OCI-LY3 (cell line): ENCODE measurements at regions not wholly inside any gene's neighbourhood (a gene's known extent, or its start where the extent isn't known, plus 50 kb on each side); places are given as distances from the start of the nearest gene placed in this dataset.
"Not testable (repeated sequence)": the region's sequence is repeated elsewhere in the genome, so short reads cannot be mapped to it uniquely, and the experiment has no call there.

ENCODE experiments used
- H2AFZ ChIP-seq: fragments of 200-600, 300-600 bp; shearing (Covaris generic); 2 replicates; pipeline ENCODE4 v1.6.0; 2014; ENCODE audit warnings: antibody characterized with exemption, low read depth, low read length
- H3K27ac ChIP-seq: fragments of 200-600, 300-600 bp; sonication (generic); 2 replicates; pipeline ENCODE4 v1.5.1; 2014; ENCODE audit warnings: mild to moderate bottlenecking, low read length, moderate library complexity, mixed read lengths
- H3K27me3 ChIP-seq: fragments of 200-600, 300-600 bp; sonication (generic); 2 replicates; pipeline ENCODE4 v1.6.1; 2014; ENCODE audit warnings: low read depth, low read length, mixed read lengths
- H3K36me3 ChIP-seq: fragments of 200-600, 300-600 bp; sonication (generic); replicated peaks from 2 replicates; pipeline ENCODE3; 2014; ENCODE audit warnings: low read depth, low read length, mixed read lengths
- H3K4me1 ChIP-seq: fragments of 300-600, 200-600 bp; sonication (generic); 2 replicates; pipeline ENCODE4 v1.6.1; 2014; ENCODE audit warnings: low read length, mixed read lengths
- H3K4me2 ChIP-seq: fragments of 200-600, 300-600 bp; sonication (generic); 2 replicates; pipeline ENCODE4 v1.6.1; 2014; ENCODE audit warnings: low read length, mixed read lengths
- H3K4me3 ChIP-seq: fragments of 300-600, 200-600 bp; sonication (generic); 2 replicates; pipeline ENCODE4 v1.5.1; 2014; ENCODE audit warnings: antibody characterized with exemption, mild to moderate bottlenecking, low read length, moderate library complexity
- H3K79me2 ChIP-seq: fragments of 300-600, 200-600 bp; shearing (Covaris generic); 2 replicates; pipeline ENCODE4 v1.6.1; 2014; ENCODE audit warnings: mild to moderate bottlenecking, low read length, mixed read lengths
- H3K9ac ChIP-seq: fragments of 300-600, 200-600 bp; shearing (Covaris generic); 2 replicates; pipeline ENCODE4 v1.6.0; 2014; ENCODE audit warnings: mild to moderate bottlenecking, low read length, moderate library complexity
- H3K9me3 ChIP-seq: fragments of 200-600, 300-600 bp; shearing (Covaris generic); 2 replicates; pipeline ENCODE4 v1.6.1; 2014; ENCODE audit warnings: low read length, mixed read lengths; ENCODE audit not compliant: insufficient read depth
- H4K20me1 ChIP-seq: fragments of 200-600, 300-600 bp; sonication (generic); 2 replicates; pipeline ENCODE4 v1.6.1; 2016; ENCODE audit warnings: low read length, mixed read lengths; ENCODE audit not compliant: insufficient read depth
- EZH2phosphoT487 ChIP-seq: fragments of 200-600 bp; shearing (Covaris generic); IDR thresholded peaks from 2 replicates; pipeline ENCODE4 v1.6.1; 2018; ENCODE audit warnings: antibody characterized with exemption, mixed run types, low read depth
- TF ChIP-seq, protein P1 (sequence below): fragments of 200-600, 300-600 bp; sonication (generic); IDR thresholded peaks from 2 replicates; pipeline ENCODE4 v1.5.1; 2014; ENCODE audit warnings: antibody characterized with exemption, low read length, low read depth

DNA sequence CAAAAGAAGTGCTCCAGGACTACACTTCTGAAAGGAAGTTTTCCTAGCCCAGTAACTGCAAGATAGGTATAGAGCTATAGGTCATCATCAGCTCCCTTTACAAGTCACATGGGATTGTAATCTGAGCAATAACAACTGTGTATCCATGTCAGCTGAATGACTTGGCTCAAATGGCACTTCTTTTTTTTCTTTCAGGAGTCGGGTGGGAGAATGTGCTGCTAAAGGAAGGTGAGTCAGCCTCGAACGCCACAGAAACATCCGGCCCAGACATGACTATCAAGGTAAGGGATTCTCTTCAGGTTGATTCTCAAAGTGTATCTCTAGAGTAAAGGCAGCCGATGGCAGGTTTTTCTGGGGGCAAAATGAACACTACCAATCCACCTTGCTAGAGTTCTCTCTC lies 192.2 kb downstream of the C9orf152 start:
- no peak overlapping the region for H2AFZ ChIP-seq
- H3K27me3 ChIP-seq: no peaks in the 10 kb centered on the region
- H3K79me2 ChIP-seq: no peaks in the 10 kb centered on the region
- no peak overlapping the region for H3K4me3 ChIP-seq
- no peaks in the 10 kb centered on the region for H3K9me3 ChIP-seq
- H4K20me1 ChIP-seq: no peaks in the 10 kb centered on the region
- peaks cover 4% of the 10 kb centered on the region; the same call in 1 of the 2 replicates for H3K4me1 ChIP-seq
- H3K4me2 ChIP-seq: no peak overlapping the region
- no peak overlapping the region for H3K27ac ChIP-seq
- H3K9ac ChIP-seq: no peak overlapping the region
- TF ChIP-seq, protein P1, sequence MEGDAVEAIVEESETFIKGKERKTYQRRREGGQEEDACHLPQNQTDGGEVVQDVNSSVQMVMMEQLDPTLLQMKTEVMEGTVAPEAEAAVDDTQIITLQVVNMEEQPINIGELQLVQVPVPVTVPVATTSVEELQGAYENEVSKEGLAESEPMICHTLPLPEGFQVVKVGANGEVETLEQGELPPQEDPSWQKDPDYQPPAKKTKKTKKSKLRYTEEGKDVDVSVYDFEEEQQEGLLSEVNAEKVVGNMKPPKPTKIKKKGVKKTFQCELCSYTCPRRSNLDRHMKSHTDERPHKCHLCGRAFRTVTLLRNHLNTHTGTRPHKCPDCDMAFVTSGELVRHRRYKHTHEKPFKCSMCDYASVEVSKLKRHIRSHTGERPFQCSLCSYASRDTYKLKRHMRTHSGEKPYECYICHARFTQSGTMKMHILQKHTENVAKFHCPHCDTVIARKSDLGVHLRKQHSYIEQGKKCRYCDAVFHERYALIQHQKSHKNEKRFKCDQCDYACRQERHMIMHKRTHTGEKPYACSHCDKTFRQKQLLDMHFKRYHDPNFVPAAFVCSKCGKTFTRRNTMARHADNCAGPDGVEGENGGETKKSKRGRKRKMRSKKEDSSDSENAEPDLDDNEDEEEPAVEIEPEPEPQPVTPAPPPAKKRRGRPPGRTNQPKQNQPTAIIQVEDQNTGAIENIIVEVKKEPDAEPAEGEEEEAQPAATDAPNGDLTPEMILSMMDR: no peak
- TF ChIP-seq EZH2phosphoT487: no peak
- H3K36me3 ChIP-seq: no peaks in the 10 kb centered on the region

DNA sequence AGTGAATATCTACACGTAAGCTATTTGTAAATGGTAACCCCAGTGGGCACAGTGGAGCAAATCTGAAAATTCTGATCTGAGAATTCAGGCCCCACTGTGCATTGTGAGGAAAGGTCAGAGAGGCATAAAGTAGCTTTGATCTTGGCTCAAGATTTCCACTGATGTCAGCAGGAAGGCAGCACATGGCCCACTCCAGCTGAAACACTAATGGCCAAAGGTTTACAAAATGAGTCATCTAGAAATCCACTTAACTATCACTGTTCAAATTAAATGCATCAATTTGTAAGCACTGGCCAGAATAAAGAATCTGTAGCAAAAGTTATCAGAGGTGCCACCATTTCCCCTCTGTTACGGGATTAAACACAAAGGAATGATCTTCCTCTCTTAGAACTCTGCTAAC lies 191.6 kb downstream of the C9orf152 start:
- TF ChIP-seq, protein P1: no peak
- TF ChIP-seq EZH2phosphoT487: no peak
- Histone ChIP-seq H3K79me2 (no peaks in the 10 kb centered on the region), H3K4me3 (no peak overlapping the region), H3K36me3 (no peaks in the 10 kb centered on the region), H3K4me2 (no peak overlapping the region), H3K4me1 (peaks cover 5% of the 10 kb centered on the region), H3K27ac (no peak overlapping the region), H3K27me3 (no peaks in the 10 kb centered on the region), H4K20me1 (no peaks in the 10 kb centered on the region), H2AFZ (no peak overlapping the region), H3K9ac (no peak overlapping the region), H3K9me3 (no peaks in the 10 kb centered on the region)

DNA sequence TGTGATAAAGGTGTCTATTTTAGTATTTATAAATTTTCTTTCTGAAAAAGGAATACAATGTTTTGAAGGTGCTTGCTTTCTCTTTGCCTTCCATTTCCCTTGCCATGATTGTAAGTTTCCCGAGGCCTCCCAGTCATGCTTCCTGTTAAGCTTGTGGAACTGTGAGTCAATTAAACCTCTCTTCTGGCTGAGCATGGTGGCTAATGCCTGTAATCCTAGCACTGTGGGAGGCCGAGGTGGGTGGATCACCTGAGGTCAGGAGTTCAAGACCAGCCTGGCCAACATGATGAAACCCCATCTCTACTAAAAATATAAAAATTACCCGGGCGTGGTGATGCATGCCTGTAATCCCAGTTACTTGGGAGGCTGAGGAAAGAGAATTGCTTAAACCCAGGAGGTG lies 187.7 kb downstream of the C9orf152 start:
- peaks cover 15% of the 10 kb centered on the region for H3K4me1 ChIP-seq
- not testable (repeated sequence) for H3K27me3 ChIP-seq, H3K27ac ChIP-seq, H3K4me2 ChIP-seq, H3K9me3 ChIP-seq, H4K20me1 ChIP-seq, H2AFZ ChIP-seq, H3K36me3 ChIP-seq, H3K4me3 ChIP-seq, H3K9ac ChIP-seq, H3K79me2 ChIP-seq

DNA sequence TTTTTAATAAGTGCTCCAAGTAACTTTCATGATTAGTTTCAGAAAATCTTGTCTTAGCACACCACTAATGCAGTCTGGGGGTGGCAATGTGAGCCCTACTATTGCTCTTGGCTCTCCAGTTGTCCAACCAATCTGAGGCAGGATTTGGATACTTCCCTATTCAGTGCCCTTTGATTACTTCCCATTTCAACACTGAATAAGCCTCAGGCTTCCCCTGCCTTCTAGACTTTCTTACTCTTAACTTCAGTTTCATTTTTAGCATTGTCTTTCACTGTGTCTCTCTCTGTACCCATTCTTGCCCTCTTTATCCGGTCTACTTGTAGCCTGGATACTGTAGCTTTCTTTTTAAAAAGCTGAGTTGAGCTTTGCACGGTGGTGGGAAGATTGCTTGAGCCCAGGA lies 186.1 kb downstream of the C9orf152 start:
- Histone ChIP-seq H3K79me2 (no peaks in the 10 kb centered on the region), H3K4me2 (peak overlapping the region; percentile 71), H3K4me1 (peaks cover 17% of the 10 kb centered on the region), H3K27ac (peak overlapping the region; percentile 47; the same call in 1 of the 2 replicates), H3K4me3 (peak overlapping the region; percentile 26; the same call in 1 of the 2 replicates), H3K27me3 (no peaks in the 10 kb centered on the region), H3K9ac (peak overlapping the region; percentile 25; the same call in 1 of the 2 replicates), H3K9me3 (no peaks in the 10 kb centered on the region), H2AFZ (peak overlapping the region; percentile 18; the same call in 1 of the 2 replicates), H3K36me3 (no peaks in the 10 kb centered on the region), H4K20me1 (no peaks in the 10 kb centered on the region)
- TF ChIP-seq, protein P1: no peak
- TF ChIP-seq EZH2phosphoT487: no peak

DNA sequence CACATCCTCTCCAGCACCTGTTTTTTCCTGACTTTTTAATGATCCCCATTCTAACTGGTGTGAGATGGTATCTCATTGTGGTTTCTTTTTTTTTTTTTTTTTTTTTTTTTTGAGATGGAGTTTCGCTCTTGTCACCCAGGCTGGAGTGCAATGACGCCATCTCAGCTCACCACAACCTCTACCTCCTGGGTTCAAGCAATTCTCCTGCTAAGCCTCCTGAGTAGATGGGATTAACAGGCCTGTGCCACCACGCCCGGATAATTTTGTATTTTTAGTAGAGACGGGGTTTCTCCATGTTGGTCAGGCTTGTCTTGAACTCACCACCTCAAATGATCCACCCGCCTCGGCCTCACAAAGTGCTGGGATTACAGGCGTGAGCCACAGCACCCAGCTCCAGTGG lies 184.7 kb downstream of the C9orf152 start:
- peaks cover 17% of the 10 kb centered on the region for H3K4me1 ChIP-seq
- not testable (repeated sequence) for H3K4me2 ChIP-seq, H4K20me1 ChIP-seq, H3K9me3 ChIP-seq, H3K27ac ChIP-seq, H3K4me3 ChIP-seq, H3K36me3 ChIP-seq, H3K9ac ChIP-seq, H3K27me3 ChIP-seq, H2AFZ ChIP-seq, H3K79me2 ChIP-seq
